GM12878 (cell line): ENCODE measurements at regions not wholly inside any gene's neighbourhood (a gene's known extent, or its start where the extent isn't known, plus 50 kb on each side); places are given as distances from the start of the nearest gene placed in this dataset.

Experiments used
- ASH2L ChIP-seq: fragments of 300-600, 200-600 bp; sonication (generic); IDR thresholded peaks from 2 replicates; pipeline ENCODE4 v1.6.1; 2017; ENCODE audit warnings: low read depth, mild to moderate bottlenecking, borderline replicate concordance
- RBBP5 ChIP-seq: fragments of 200-600 bp; sonication (generic); conservative IDR thresholded peaks from 2 replicates; pipeline ENCODE4 v1.6.1; 2016
- YY1 ChIP-seq: IDR thresholded peaks from 2 replicates; pipeline ENCODE4 v1.6.1; 2011; ENCODE audit warnings: low read depth, mild to moderate bottlenecking, low read length
- ZNF384 ChIP-seq: IDR thresholded peaks from 2 replicates; pipeline ENCODE4 v1.6.1; 2012; ENCODE audit warnings: low read depth, mild to moderate bottlenecking, low read length, improper control_type of control experiment, borderline replicate concordance
- ZZZ3 ChIP-seq: IDR thresholded peaks from 2 replicates; pipeline ENCODE4 v1.6.1; 2011; ENCODE audit warnings: low read depth; ENCODE audit not compliant: control insufficient read depth, insufficient read length
- TF ChIP-seq, protein P1 (sequence below): fragments of 450-650 bp; formaldehyde crosslinking; IDR thresholded peaks from 2 replicates; pipeline ENCODE4 v1.5.0; 2022; ENCODE audit warnings: mild to moderate bottlenecking, missing genetic modification characterization
- TF ChIP-seq, protein P2 (sequence below): fragments of 450-650 bp; IDR thresholded peaks from 2 replicates; pipeline ENCODE4 v1.6.1; 2017; ENCODE audit warnings: mild to moderate bottlenecking
- TF ChIP-seq, protein P3 (sequence below): fragments of 450-650 bp; IDR thresholded peaks from 2 replicates; pipeline ENCODE4 v1.6.1; 2017; ENCODE audit warnings: antibody characterized with exemption, mild to moderate bottlenecking, moderate library complexity

DNA sequence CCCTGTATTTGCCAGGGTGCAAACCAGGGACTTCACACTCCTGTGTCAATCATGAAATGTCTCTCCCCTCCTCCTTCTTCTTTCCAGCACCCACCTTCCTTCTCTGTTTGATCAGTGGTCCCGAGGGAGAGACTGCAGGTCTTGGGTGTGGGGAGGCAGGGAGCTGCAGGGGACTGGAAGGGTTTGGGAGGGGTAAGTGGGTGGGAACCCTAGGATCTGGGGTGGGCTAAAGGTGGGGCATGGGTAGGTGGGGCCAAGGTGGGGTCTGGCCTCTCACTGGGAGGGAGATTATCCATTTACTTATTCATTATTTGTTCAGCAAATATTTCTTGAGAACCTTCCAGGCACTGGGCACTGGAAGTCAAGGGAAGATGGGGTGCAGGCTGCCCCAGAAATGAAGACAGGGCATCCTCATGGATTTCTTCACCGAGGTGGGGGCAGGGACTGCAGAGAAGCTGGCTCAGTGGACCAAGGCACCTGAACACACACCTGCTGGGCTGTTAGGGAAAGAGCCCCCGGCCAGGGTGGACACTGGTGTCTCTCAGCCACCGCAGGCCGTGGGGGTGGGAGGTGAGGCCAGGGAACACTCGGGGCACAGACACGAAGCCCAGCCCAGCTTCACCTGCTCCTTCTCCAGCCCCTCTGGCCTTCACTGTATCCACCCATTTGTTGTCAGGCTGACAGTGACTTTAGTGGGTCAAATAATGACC is 193.9 kb upstream of the C1orf174 start (continued):
- TF ChIP-seq, protein P1, sequence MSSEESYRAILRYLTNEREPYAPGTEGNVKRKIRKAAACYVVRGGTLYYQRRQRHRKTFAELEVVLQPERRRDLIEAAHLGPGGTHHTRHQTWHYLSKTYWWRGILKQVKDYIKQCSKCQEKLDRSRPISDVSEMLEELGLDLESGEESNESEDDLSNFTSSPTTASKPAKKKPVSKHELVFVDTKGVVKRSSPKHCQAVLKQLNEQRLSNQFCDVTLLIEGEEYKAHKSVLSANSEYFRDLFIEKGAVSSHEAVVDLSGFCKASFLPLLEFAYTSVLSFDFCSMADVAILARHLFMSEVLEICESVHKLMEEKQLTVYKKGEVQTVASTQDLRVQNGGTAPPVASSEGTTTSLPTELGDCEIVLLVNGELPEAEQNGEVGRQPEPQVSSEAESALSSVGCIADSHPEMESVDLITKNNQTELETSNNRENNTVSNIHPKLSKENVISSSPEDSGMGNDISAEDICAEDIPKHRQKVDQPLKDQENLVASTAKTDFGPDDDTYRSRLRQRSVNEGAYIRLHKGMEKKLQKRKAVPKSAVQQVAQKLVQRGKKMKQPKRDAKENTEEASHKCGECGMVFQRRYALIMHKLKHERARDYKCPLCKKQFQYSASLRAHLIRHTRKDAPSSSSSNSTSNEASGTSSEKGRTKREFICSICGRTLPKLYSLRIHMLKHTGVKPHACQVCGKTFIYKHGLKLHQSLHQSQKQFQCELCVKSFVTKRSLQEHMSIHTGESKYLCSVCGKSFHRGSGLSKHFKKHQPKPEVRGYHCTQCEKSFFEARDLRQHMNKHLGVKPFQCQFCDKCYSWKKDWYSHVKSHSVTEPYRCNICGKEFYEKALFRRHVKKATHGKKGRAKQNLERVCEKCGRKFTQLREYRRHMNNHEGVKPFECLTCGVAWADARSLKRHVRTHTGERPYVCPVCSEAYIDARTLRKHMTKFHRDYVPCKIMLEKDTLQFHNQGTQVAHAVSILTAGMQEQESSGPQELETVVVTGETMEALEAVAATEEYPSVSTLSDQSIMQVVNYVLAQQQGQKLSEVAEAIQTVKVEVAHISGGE = no peak
- no peak for TF ChIP-seq YY1
- TF ChIP-seq, protein P2, sequence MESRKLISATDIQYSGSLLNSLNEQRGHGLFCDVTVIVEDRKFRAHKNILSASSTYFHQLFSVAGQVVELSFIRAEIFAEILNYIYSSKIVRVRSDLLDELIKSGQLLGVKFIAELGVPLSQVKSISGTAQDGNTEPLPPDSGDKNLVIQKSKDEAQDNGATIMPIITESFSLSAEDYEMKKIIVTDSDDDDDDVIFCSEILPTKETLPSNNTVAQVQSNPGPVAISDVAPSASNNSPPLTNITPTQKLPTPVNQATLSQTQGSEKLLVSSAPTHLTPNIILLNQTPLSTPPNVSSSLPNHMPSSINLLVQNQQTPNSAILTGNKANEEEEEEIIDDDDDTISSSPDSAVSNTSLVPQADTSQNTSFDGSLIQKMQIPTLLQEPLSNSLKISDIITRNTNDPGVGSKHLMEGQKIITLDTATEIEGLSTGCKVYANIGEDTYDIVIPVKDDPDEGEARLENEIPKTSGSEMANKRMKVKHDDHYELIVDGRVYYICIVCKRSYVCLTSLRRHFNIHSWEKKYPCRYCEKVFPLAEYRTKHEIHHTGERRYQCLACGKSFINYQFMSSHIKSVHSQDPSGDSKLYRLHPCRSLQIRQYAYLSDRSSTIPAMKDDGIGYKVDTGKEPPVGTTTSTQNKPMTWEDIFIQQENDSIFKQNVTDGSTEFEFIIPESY = no peak
- TF ChIP-seq ASH2L = no peak
- TF ChIP-seq, protein P3, sequence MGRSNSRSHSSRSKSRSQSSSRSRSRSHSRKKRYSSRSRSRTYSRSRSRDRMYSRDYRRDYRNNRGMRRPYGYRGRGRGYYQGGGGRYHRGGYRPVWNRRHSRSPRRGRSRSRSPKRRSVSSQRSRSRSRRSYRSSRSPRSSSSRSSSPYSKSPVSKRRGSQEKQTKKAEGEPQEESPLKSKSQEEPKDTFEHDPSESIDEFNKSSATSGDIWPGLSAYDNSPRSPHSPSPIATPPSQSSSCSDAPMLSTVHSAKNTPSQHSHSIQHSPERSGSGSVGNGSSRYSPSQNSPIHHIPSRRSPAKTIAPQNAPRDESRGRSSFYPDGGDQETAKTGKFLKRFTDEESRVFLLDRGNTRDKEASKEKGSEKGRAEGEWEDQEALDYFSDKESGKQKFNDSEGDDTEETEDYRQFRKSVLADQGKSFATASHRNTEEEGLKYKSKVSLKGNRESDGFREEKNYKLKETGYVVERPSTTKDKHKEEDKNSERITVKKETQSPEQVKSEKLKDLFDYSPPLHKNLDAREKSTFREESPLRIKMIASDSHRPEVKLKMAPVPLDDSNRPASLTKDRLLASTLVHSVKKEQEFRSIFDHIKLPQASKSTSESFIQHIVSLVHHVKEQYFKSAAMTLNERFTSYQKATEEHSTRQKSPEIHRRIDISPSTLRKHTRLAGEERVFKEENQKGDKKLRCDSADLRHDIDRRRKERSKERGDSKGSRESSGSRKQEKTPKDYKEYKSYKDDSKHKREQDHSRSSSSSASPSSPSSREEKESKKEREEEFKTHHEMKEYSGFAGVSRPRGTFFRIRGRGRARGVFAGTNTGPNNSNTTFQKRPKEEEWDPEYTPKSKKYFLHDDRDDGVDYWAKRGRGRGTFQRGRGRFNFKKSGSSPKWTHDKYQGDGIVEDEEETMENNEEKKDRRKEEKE = no peak
- no peak for TF ChIP-seq RBBP5
- no peak for TF ChIP-seq ZNF384
- TF ChIP-seq ZZZ3 = no peak
